ENCODE measurements at regions not wholly inside any gene's neighbourhood (a gene's known extent, or its start where the extent isn't known, plus 50 kb on each side); places are given as distances from the start of the nearest gene placed in this dataset.

DNA sequence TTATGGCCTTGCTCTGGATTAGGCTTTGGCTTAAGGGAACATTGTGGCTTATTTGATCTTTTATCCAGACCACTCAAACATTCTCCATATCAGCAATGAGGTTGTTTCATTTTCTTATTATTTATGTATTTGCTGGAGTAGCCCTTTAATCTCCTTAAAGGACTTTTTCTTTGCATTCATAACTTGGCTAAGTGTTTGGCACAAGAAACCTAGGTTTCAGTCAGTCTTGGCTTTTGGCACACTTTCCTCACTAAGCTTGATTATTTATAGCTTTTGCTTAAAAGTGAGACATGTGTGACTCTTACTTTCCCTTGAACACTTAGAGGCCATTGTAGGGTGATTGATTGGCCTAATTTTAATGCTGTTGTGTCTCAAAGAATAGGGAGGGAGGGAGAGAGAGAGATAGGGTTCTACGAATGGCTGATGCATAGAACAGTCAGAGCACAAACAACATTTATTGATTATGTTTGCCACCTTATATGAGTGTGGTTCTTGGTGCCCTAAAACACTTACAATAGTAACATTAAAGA, 2265.3 kb upstream of the C9orf72 start:
- TF ChIP-seq, protein P1, sequence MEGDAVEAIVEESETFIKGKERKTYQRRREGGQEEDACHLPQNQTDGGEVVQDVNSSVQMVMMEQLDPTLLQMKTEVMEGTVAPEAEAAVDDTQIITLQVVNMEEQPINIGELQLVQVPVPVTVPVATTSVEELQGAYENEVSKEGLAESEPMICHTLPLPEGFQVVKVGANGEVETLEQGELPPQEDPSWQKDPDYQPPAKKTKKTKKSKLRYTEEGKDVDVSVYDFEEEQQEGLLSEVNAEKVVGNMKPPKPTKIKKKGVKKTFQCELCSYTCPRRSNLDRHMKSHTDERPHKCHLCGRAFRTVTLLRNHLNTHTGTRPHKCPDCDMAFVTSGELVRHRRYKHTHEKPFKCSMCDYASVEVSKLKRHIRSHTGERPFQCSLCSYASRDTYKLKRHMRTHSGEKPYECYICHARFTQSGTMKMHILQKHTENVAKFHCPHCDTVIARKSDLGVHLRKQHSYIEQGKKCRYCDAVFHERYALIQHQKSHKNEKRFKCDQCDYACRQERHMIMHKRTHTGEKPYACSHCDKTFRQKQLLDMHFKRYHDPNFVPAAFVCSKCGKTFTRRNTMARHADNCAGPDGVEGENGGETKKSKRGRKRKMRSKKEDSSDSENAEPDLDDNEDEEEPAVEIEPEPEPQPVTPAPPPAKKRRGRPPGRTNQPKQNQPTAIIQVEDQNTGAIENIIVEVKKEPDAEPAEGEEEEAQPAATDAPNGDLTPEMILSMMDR (conservative IDR thresholded peaks at IDR 0.05 in 1 of 2, IDR thresholded peaks at IDR 0.05 in 1 of 2; ENCODE audit: extremely low read depth in 1 of 2, insufficient read depth in 1 of 2, low read depth in 1 of 2, low read length in 2 of 2), result no peak
- TF ChIP-seq EZH2 (IDR thresholded peaks at IDR 0.05; ENCODE audit: borderline replicate concordance, low read length), result no peak

Measured in mammary epithelial cell (primary cell).